ENCODE measurements at regions not wholly inside any gene's neighbourhood (a gene's known extent, or its start where the extent isn't known, plus 50 kb on each side); places are given as distances from the start of the nearest gene placed in this dataset.

- DNase-seq (no peak), ATAC-seq (ENCODE audit: low read depth in 2 of 2) (no peak)
- Histone ChIP-seq H3K9me3 (ENCODE audit: control insufficient read depth in 2 of 2, low read length in 2 of 2) (no peaks in the 10 kb centered on the region), H3K4me3 (ENCODE audit: low read depth, low read length) (no peak overlapping the region), H3K36me3 (ENCODE audit: control insufficient read depth, insufficient read depth, low read length) (no peaks in the 10 kb centered on the region), H3K27ac (ENCODE audit: insufficient read depth, low read length, poor library complexity, severe bottlenecking) (no peak overlapping the region), H3K4me1 (ENCODE audit: control insufficient read depth, insufficient read depth, low read length, poor library complexity, severe bottlenecking) (no peaks in the 10 kb centered on the region), H3K27me3 (ENCODE audit: control insufficient read depth, insufficient read depth, low read length) (no peaks in the 10 kb centered on the region)
- H3K36me3 Mint-ChIP-seq = no peaks in the 10 kb centered on the region
- no peak overlapping the region for H3K4me3 Mint-ChIP-seq
- H3K9me3 Mint-ChIP-seq = peaks cover 0 to 8% (median 3%) of the 10 kb centered on the region in 7 donors
- no peak overlapping the region for H3K27ac Mint-ChIP-seq
- H3K27me3 Mint-ChIP-seq = no peaks in the 10 kb centered on the region
- H3K4me1 Mint-ChIP-seq = no peaks in the 10 kb centered on the region
Observed at GRCh38 chr4:117477925-117478324, 392.5 kb upstream of the TRAM1L1 start.

GRCh38 chr4:117478702-117479101, 393.3 kb upstream of the TRAM1L1 start:
- ATAC-seq (ENCODE audit: low read depth in 2 of 2) (no peak), DNase-seq (no peak)
- Histone ChIP-seq H3K36me3 (ENCODE audit: control insufficient read depth, insufficient read depth, low read length) (no peaks in the 10 kb centered on the region), H3K27ac (ENCODE audit: insufficient read depth, low read length, poor library complexity, severe bottlenecking) (no peak overlapping the region), H3K4me1 (ENCODE audit: control insufficient read depth, insufficient read depth, low read length, poor library complexity, severe bottlenecking) (no peaks in the 10 kb centered on the region), H3K4me3 (ENCODE audit: low read depth, low read length) (no peak overlapping the region), H3K9me3 (ENCODE audit: control insufficient read depth in 2 of 2, low read length in 2 of 2) (no peaks in the 10 kb centered on the region), H3K27me3 (ENCODE audit: control insufficient read depth, insufficient read depth, low read length) (no peaks in the 10 kb centered on the region)
- Mint-ChIP-seq H3K27me3 (no peaks in the 10 kb centered on the region), H3K9me3 (peaks cover 0 to 7% (median 4%) of the 10 kb centered on the region in 7 donors), H3K4me1 (no peaks in the 10 kb centered on the region), H3K4me3 (no peak overlapping the region), H3K27ac (no peak overlapping the region), H3K36me3 (no peaks in the 10 kb centered on the region)

- H3K9me3 Mint-ChIP-seq = peaks cover 0 to 7% (median 4%) of the 10 kb centered on the region in 7 donors
- H3K36me3 Mint-ChIP-seq = no peaks in the 10 kb centered on the region
- no peak for ATAC-seq (ENCODE audit: low read depth in 2 of 2)
- no peaks in the 10 kb centered on the region for H3K4me1 ChIP-seq (ENCODE audit: control insufficient read depth, insufficient read depth, low read length, poor library complexity, severe bottlenecking)
- H3K36me3 ChIP-seq (ENCODE audit: control insufficient read depth, insufficient read depth, low read length) = no peaks in the 10 kb centered on the region
- H3K4me1 Mint-ChIP-seq = no peaks in the 10 kb centered on the region
- H3K27me3 ChIP-seq (ENCODE audit: control insufficient read depth, insufficient read depth, low read length) = no peaks in the 10 kb centered on the region
- no peak overlapping the region for H3K27ac Mint-ChIP-seq
- H3K27me3 Mint-ChIP-seq = no peaks in the 10 kb centered on the region
- no peak overlapping the region for H3K4me3 Mint-ChIP-seq
- H3K27ac ChIP-seq (ENCODE audit: insufficient read depth, low read length, poor library complexity, severe bottlenecking) = no peak overlapping the region
- H3K4me3 ChIP-seq (ENCODE audit: low read depth, low read length) = no peak overlapping the region
- no peaks in the 10 kb centered on the region for H3K9me3 ChIP-seq (ENCODE audit: control insufficient read depth in 2 of 2, low read length in 2 of 2)
- DNase-seq = no peak
Observed at GRCh38 chr4:117479673-117480072, 394.3 kb upstream of the TRAM1L1 start.

- Histone ChIP-seq H3K9me3 (ENCODE audit: control insufficient read depth in 2 of 2, low read length in 2 of 2) (no peaks in the 10 kb centered on the region), H3K27ac (ENCODE audit: insufficient read depth, low read length, poor library complexity, severe bottlenecking) (no peak overlapping the region), H3K36me3 (ENCODE audit: control insufficient read depth, insufficient read depth, low read length) (no peaks in the 10 kb centered on the region), H3K4me1 (ENCODE audit: control insufficient read depth, insufficient read depth, low read length, poor library complexity, severe bottlenecking) (no peaks in the 10 kb centered on the region), H3K27me3 (ENCODE audit: control insufficient read depth, insufficient read depth, low read length) (no peaks in the 10 kb centered on the region), H3K4me3 (ENCODE audit: low read depth, low read length) (no peak overlapping the region)
- Mint-ChIP-seq H3K9me3 (peaks cover 0 to 7% (median 5%) of the 10 kb centered on the region in 7 donors), H3K36me3 (no peaks in the 10 kb centered on the region), H3K27me3 (no peaks in the 10 kb centered on the region), H3K27ac (peak overlapping the region in 1 of 3 donors; percentile 20), H3K4me3 (no peak overlapping the region), H3K4me1 (no peaks in the 10 kb centered on the region)
- DNase-seq (no peak), ATAC-seq (ENCODE audit: low read depth in 2 of 2) (no peak)
Observed at GRCh38 chr4:117481742-117482141, 396.4 kb upstream of the TRAM1L1 start.

- no peaks in the 10 kb centered on the region for H3K36me3 ChIP-seq (ENCODE audit: control insufficient read depth, insufficient read depth, low read length)
- no peak overlapping the region for H3K4me3 ChIP-seq (ENCODE audit: low read depth, low read length)
- no peaks in the 10 kb centered on the region for H3K27me3 Mint-ChIP-seq
- H3K27me3 ChIP-seq (ENCODE audit: control insufficient read depth, insufficient read depth, low read length) = no peaks in the 10 kb centered on the region
- H3K9me3 ChIP-seq (ENCODE audit: control insufficient read depth in 2 of 2, low read length in 2 of 2) = no peaks in the 10 kb centered on the region
- H3K27ac ChIP-seq (ENCODE audit: insufficient read depth, low read length, poor library complexity, severe bottlenecking) = no peak overlapping the region
- no peak for DNase-seq
- no peaks in the 10 kb centered on the region for H3K36me3 Mint-ChIP-seq
- peaks cover 0 to 9% (median 2%) of the 10 kb centered on the region in 7 donors for H3K9me3 Mint-ChIP-seq
- H3K27ac Mint-ChIP-seq = no peak overlapping the region
- no peaks in the 10 kb centered on the region for H3K4me1 Mint-ChIP-seq
- ATAC-seq (ENCODE audit: low read depth in 2 of 2) = no peak
- H3K4me3 Mint-ChIP-seq = no peak overlapping the region
- H3K4me1 ChIP-seq (ENCODE audit: control insufficient read depth, insufficient read depth, low read length, poor library complexity, severe bottlenecking) = no peaks in the 10 kb centered on the region
Observed at GRCh38 chr4:117488692-117489091, 403.3 kb upstream of the TRAM1L1 start.

- H3K36me3 ChIP-seq (ENCODE audit: control insufficient read depth, insufficient read depth, low read length) = no peaks in the 10 kb centered on the region
- H3K4me1 ChIP-seq (ENCODE audit: control insufficient read depth, insufficient read depth, low read length, poor library complexity, severe bottlenecking) = no peaks in the 10 kb centered on the region
- H3K9me3 ChIP-seq (ENCODE audit: control insufficient read depth in 2 of 2, low read length in 2 of 2) = no peaks in the 10 kb centered on the region
- Mint-ChIP-seq H3K4me1 (no peaks in the 10 kb centered on the region), H3K9me3 (peaks cover 0 to 9% (median 2%) of the 10 kb centered on the region in 7 donors), H3K4me3 (no peak overlapping the region), H3K27me3 (no peaks in the 10 kb centered on the region), H3K36me3 (no peaks in the 10 kb centered on the region), H3K27ac (no peak overlapping the region)
- no peak overlapping the region for H3K4me3 ChIP-seq (ENCODE audit: low read depth, low read length)
- ATAC-seq (ENCODE audit: low read depth in 2 of 2) = no peak
- no peak for DNase-seq
- H3K27ac ChIP-seq (ENCODE audit: insufficient read depth, low read length, poor library complexity, severe bottlenecking) = no peak overlapping the region
- H3K27me3 ChIP-seq (ENCODE audit: control insufficient read depth, insufficient read depth, low read length) = no peaks in the 10 kb centered on the region
Observed at GRCh38 chr4:117489107-117489506, 403.7 kb upstream of the TRAM1L1 start.

- DNase-seq = no peak
- no peaks in the 10 kb centered on the region for H3K9me3 ChIP-seq (ENCODE audit: control insufficient read depth in 2 of 2, low read length in 2 of 2)
- H3K4me3 ChIP-seq (ENCODE audit: low read depth, low read length) = no peak overlapping the region
- no peaks in the 10 kb centered on the region for H3K27me3 ChIP-seq (ENCODE audit: control insufficient read depth, insufficient read depth, low read length)
- Mint-ChIP-seq H3K4me3 (no peak overlapping the region), H3K27ac (no peak overlapping the region), H3K27me3 (no peaks in the 10 kb centered on the region), H3K9me3 (peaks cover 0 to 6% (median 2%) of the 10 kb centered on the region in 7 donors), H3K36me3 (no peaks in the 10 kb centered on the region), H3K4me1 (no peaks in the 10 kb centered on the region)
- no peak overlapping the region for H3K27ac ChIP-seq (ENCODE audit: insufficient read depth, low read length, poor library complexity, severe bottlenecking)
- H3K4me1 ChIP-seq (ENCODE audit: control insufficient read depth, insufficient read depth, low read length, poor library complexity, severe bottlenecking) = no peaks in the 10 kb centered on the region
- H3K36me3 ChIP-seq (ENCODE audit: control insufficient read depth, insufficient read depth, low read length) = no peaks in the 10 kb centered on the region
- no peak for ATAC-seq (ENCODE audit: low read depth in 2 of 2)
Observed at GRCh38 chr4:117491516-117491915, 406.1 kb upstream of the TRAM1L1 start.

GRCh38 chr4:117495802-117496201, 410.4 kb upstream of the TRAM1L1 start:
- Histone ChIP-seq H3K4me1 (ENCODE audit: control insufficient read depth, insufficient read depth, low read length, poor library complexity, severe bottlenecking) (no peaks in the 10 kb centered on the region), H3K4me3 (ENCODE audit: low read depth, low read length) (no peak overlapping the region), H3K9me3 (ENCODE audit: control insufficient read depth in 2 of 2, low read length in 2 of 2) (no peaks in the 10 kb centered on the region), H3K27ac (ENCODE audit: insufficient read depth, low read length, poor library complexity, severe bottlenecking) (no peak overlapping the region), H3K27me3 (ENCODE audit: control insufficient read depth, insufficient read depth, low read length) (no peaks in the 10 kb centered on the region), H3K36me3 (ENCODE audit: control insufficient read depth, insufficient read depth, low read length) (no peaks in the 10 kb centered on the region)
- Mint-ChIP-seq H3K4me1 (no peaks in the 10 kb centered on the region), H3K27me3 (peaks cover 4% of the 10 kb centered on the region), H3K4me3 (no peak overlapping the region), H3K36me3 (no peaks in the 10 kb centered on the region), H3K27ac (no peak overlapping the region), H3K9me3 (peaks cover 0 to 5% (median 0%) of the 10 kb centered on the region in 7 donors)
- no peak for ATAC-seq (ENCODE audit: low read depth in 2 of 2)
- DNase-seq = no peak

Measured in CD4-positive, CD25-positive, alpha-beta regulatory T cell (primary cell).